Muscle layer of duodenum (tissue), 2 donors: ENCODE measurements at regions not wholly inside any gene's neighbourhood (a gene's known extent, or its start where the extent isn't known, plus 50 kb on each side); places are given as distances from the start of the nearest gene placed in this dataset.
"Not testable (repeated sequence)": the region's sequence is repeated elsewhere in the genome, so short reads cannot be mapped to it uniquely, and the experiment has no call there.

Experiments used
- H3K27ac ChIP-seq: one replicate; pipeline ENCODE4 v1.7.0; 2013; ENCODE audit warnings: mild to moderate bottlenecking, low read length
- H3K27me3 ChIP-seq: one replicate; pipeline ENCODE4 v1.7.0; 2013; ENCODE audit warnings: low read depth, mild to moderate bottlenecking, control low read depth, low read length
- H3K36me3 ChIP-seq, 2 donors: one replicate each; pipeline ENCODE4 v1.7.0; 2013; ENCODE audit warnings: low read length in 2 of 2, control low read depth in 1 of 2, mild to moderate bottlenecking in 1 of 2; ENCODE audit not compliant: insufficient read depth in 2 of 2, control insufficient read depth in 1 of 2
- H3K4me1 ChIP-seq, 2 donors: one replicate each; pipeline ENCODE4 v1.7.0; 2013; ENCODE audit warnings: low read length in 2 of 2, mild to moderate bottlenecking in 2 of 2, control low read depth in 1 of 2, moderate library complexity in 1 of 2; ENCODE audit not compliant: insufficient read depth in 2 of 2, control insufficient read depth in 1 of 2
- H3K4me3 ChIP-seq, 2 donors: one replicate each; pipeline ENCODE4 v1.7.0; 2013; ENCODE audit warnings: low read length in 2 of 2, low read depth in 1 of 2, mild to moderate bottlenecking in 1 of 2
- H3K9me3 ChIP-seq, 2 donors: one replicate each; pipeline ENCODE4 v1.7.0; 2013; ENCODE audit warnings: low read length in 2 of 2, control low read depth in 1 of 2, mild to moderate bottlenecking in 1 of 2; ENCODE audit not compliant: control insufficient read depth in 1 of 2
- donor health status: healthy.

DNA sequence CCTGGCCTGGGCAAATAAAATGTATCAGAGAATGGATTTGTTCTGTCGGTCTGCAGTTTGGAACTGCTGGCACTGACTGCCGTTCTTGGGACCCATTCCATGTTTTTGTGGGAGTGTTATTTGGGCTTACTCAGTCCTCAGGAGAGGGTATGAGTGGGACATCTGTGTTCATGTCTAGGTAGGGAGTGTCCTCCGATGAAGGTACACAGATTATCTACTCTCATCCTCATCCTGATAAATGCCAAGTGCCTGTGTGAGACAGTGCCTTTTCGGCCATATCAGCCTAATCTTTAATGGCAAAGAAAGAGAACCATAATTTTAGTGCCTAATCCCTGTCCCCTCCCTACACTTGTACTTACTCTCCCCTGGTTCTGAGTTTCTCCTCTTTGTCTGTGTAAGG lies 409.4 kb downstream of the REEP3 start:
- no peaks in the 10 kb centered on the region for H3K27me3 ChIP-seq
- H3K36me3 ChIP-seq: no peaks in the 10 kb centered on the region
- H3K4me3 ChIP-seq: no peak overlapping the region
- H3K4me1 ChIP-seq: no peaks in the 10 kb centered on the region
- H3K27ac ChIP-seq: no peak overlapping the region
- H3K9me3 ChIP-seq: no peaks in the 10 kb centered on the region

DNA sequence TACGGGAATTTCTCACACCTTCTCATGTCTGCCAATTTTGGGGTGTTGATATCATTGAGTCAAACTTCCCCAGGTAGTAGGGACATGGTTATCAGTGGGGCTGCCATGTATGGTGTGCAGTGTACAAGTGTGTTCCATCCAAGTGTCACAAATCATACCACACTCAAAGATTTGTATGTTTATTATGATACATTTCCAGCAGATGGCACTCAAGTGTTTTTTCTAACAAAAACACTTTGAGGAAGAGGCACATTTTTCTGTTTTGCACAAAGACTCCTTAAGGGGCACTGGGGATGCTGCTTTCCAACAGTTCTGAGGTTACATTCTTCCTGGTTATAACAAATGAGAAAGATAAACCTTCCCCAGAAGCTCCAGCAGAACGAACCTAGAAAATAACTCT lies 414.5 kb downstream of the REEP3 start:
- no peaks in the 10 kb centered on the region for H3K27me3 ChIP-seq
- H3K4me1 ChIP-seq: no peaks in the 10 kb centered on the region
- H3K36me3 ChIP-seq: no peaks in the 10 kb centered on the region
- H3K27ac ChIP-seq: no peak overlapping the region
- H3K4me3 ChIP-seq: no peak overlapping the region
- no peaks in the 10 kb centered on the region for H3K9me3 ChIP-seq

DNA sequence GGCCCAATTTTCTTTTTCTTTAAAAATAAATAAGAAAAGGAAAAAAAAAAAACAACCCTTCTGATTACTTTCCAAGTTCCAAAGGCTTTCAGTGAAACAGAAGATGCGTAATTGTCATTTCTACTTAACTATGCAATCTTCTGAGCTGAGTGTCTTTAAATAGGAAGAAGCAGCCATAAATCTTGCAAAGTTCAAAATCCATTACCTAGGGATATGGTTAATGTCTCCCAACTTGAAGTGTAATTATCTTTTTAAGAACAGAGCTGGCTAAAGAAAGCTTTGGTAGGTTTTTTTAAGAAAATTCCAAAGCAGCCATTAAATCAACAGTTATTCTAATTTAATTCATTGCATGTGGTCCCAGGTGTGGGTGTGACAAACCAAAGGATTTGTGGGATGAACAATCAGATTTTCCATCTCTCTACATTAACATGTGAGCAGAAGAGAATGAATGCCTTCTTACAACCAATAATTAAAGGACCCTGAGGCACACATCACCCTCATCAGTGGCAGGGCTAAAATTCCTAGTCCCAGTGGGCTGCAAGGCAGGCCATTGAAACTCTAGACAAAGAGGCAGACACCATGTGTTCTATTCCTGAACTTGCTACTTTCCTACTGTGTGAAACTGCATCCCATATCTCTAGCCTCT lies 419.2 kb downstream of the REEP3 start:
- H3K4me3 ChIP-seq: no peak overlapping the region
- H3K36me3 ChIP-seq: no peaks in the 10 kb centered on the region
- no peaks in the 10 kb centered on the region for H3K27me3 ChIP-seq
- H3K27ac ChIP-seq: no peak overlapping the region
- H3K4me1 ChIP-seq: no peaks in the 10 kb centered on the region
- H3K9me3 ChIP-seq: no peaks in the 10 kb centered on the region

DNA sequence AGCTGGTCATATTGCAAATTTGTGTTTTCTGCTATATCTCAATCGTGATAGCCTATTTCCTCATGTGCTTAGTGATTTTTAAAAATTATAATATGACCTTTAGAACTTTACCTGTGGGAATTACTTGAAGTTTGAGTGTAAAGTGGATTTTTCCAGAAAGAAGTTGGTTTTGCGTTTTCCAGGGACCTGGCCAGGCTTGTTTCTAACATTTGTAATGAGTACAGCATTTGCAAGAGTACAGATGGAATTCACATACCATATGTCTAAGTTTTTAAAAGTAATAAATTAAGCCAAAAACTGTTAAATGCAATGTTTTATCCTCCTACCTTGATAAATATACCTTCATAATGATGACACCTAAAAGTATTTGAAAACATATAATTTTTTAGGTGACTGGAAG lies 443.2 kb downstream of the REEP3 start:
- Histone ChIP-seq H3K4me1 (no peaks in the 10 kb centered on the region), H3K27ac (no peak overlapping the region), H3K36me3 (no peaks in the 10 kb centered on the region), H3K4me3 (no peak overlapping the region), H3K9me3 (peaks cover 0 to 4% of the 10 kb centered on the region in 2 donors), H3K27me3 (no peaks in the 10 kb centered on the region)

DNA sequence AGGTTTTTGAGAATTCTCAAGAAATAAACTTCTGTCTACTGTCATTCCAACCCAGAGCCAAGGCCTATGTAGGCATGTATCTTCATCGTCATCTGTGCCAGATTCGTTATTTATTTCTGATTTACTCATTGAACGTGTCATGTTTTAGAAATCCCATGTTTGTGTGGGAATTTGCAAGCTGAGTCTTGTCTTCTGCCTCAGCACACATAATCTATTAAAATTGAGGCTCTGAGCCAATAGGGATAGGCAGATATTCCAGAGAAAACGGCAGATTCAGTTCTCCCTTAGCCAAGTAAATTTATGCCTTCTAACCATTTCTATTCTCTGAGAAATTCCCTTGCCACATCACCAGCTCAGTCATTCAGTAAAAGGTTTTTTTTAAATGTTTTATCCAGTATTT lies 444.6 kb downstream of the REEP3 start:
- Histone ChIP-seq H3K36me3 (no peaks in the 10 kb centered on the region), H3K9me3 (peaks cover 0 to 6% of the 10 kb centered on the region in 2 donors), H3K27me3 (no peaks in the 10 kb centered on the region), H3K27ac (no peak overlapping the region), H3K4me3 (no peak overlapping the region), H3K4me1 (no peaks in the 10 kb centered on the region)

DNA sequence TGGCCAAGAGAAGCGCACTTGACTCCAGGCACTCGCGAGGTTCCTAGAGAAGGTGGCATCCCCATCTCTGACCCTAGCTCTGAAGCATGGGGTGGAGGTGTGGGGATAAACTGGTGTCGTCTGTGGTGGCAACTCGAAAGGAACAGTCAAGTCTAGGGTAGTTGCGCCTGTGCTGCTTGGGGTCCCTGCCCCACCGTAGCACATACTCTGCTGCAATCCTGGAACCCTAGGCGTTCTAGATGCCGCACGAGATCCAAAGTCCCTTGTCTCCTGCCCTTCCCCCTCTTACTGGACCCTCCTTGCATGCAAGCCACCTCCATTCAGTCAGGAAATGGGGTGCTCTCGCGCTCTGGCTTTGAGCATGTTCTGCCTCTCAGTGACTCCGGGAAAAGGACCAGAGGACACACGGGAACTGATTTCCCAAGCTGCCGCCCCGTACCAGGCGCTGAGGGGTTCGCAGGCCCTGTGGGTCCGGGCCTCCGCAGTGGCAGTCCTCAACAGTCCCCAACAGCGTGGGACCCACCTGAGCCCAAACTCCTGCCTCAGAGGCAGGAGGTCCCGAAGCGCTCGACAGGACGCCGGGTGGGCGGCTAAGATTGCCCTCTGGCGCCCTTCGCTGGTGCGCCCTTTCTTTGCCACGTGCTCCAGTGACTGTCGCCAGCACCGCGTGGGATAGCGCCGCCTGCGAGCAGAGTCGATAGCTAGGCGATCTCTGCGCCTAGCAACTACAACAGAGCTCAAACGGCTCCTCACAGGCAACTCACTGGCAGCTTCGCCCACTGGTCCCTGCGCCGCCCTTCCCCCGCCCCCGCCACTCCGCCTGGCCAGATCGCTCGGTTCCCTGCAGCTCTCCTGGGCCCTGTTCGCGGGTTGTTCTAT lies 452.0 kb downstream of the REEP3 start:
- no peaks in the 10 kb centered on the region for H3K36me3 ChIP-seq
- H3K9me3 ChIP-seq: peaks cover 0 to 3% of the 10 kb centered on the region in 2 donors
- no peak overlapping the region for H3K4me3 ChIP-seq
- no peaks in the 10 kb centered on the region for H3K4me1 ChIP-seq
- H3K27me3 ChIP-seq: no peaks in the 10 kb centered on the region
- H3K27ac ChIP-seq: no peak overlapping the region

DNA sequence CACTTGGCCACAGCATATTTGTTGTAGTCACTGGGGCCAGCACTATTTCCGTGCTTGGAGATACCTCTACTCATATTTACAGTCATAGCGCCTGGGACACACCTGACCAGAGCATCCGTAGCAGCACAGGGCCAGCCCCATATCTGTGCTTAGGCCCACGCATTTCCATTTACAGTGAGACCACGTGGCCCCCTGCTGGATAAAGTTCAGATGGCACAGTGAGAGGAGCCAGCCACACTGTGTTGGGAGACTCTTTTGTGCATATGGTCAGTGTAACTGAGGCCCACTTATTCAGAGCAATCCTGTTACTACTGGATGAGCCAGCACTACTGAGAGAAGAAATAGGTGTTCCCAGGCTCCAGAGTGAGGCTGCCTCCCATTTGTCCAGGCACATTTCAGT lies 455.3 kb downstream of the REEP3 start:
- no peaks in the 10 kb centered on the region for H3K4me1 ChIP-seq
- no peaks in the 10 kb centered on the region for H3K27me3 ChIP-seq
- no peaks in the 10 kb centered on the region for H3K9me3 ChIP-seq
- H3K27ac ChIP-seq: no peak overlapping the region
- no peaks in the 10 kb centered on the region for H3K36me3 ChIP-seq
- H3K4me3 ChIP-seq: no peak overlapping the region

DNA sequence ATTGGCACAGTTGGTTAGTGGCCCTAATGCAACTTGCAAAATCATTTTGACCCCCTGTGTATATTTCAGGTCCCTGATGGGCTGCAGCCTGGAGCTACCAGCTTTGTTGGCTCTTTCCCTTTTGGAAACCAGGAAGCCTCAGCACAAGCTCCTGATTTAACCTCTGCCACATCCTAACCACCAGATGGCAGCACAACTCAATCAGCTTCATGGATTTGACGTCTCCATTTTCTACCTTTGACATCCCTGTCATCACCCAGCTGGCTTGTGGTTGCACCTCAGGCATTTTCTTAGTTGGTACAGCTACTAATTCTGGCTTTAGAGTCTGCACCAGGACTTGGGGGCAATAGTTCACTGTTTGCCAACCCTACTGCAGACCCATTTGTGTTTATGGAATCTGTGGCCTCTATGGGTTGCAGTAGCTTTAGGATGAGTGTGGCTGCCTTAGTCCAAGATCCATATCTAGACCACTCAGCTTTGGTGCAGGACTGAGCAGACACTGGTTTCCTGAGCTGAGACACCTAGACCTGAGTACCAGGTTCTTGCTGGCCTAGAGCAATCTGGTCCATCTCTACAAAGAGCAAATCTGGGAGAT lies 456.2 kb downstream of the REEP3 start:
- no peaks in the 10 kb centered on the region for H3K36me3 ChIP-seq
- H3K4me1 ChIP-seq: no peaks in the 10 kb centered on the region
- H3K27ac ChIP-seq: no peak overlapping the region
- no peaks in the 10 kb centered on the region for H3K9me3 ChIP-seq
- H3K4me3 ChIP-seq: no peak overlapping the region
- no peaks in the 10 kb centered on the region for H3K27me3 ChIP-seq

DNA sequence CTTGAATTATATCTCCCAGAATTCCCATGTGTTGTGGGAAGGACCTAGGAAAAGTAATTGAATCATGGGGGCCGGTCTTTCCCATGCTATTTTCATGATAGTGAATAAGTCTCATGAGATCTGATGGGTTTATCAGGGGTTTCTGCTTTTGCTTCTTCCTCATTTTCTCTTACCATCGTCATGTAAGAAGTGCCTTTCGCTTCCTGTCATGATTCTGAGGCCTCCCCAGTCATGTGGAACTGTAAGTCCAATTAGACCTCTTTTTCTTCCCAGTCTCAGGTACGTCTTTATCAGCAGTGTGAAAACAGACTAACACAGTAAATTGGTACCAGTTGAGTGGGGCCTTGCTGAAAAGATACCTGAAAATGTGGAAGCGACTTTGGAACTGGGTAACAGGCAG lies 459.7 kb downstream of the REEP3 start:
- H3K27me3 ChIP-seq, H3K9me3 ChIP-seq, H3K4me3 ChIP-seq, H3K27ac ChIP-seq, H3K4me1 ChIP-seq, H3K36me3 ChIP-seq: not testable (repeated sequence)

DNA sequence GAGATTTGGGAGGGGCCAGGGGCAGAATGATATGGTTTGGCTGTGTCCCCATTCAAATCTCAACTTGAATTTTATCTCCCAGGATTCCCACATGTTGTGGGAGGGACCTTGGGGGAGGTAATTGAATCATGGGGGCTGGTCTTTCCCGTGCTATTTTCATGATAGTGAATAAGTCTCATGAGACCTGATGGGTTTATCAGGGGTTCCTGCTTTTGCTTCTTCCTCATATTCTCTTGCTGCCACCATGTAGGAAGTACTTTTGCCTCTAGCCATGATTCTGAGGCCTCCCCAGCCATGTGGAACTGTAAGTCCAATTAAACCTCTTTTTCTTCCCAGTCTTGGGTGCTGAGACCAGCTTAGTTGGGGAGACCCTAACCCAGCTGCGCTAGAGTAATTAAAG lies 462.9 kb downstream of the REEP3 start:
- H3K9me3 ChIP-seq, H3K27ac ChIP-seq, H3K36me3 ChIP-seq, H3K27me3 ChIP-seq, H3K4me1 ChIP-seq, H3K4me3 ChIP-seq: not testable (repeated sequence)

DNA sequence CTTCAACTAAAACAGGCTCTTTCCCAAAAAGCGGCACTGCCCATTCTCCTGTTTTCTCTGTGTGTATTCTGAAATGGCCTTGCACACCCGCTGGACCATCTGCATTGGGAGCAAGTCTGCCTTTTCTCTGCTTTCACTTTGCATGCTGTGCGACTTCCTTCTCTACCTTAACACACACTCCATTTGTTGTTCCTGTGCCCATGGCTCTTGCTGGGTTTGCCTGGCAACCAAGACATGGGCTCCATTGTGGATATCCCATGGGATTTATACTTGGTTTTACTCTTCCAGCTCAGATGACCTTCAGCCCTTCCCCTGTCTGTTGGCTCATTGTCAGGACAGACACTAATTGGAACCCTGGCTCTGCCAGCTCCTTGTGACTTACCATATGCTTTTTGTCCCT lies 465.3 kb downstream of the REEP3 start:
- Histone ChIP-seq H3K4me1 (no peaks in the 10 kb centered on the region), H3K27ac (no peak overlapping the region), H3K4me3 (no peak overlapping the region), H3K36me3 (no peaks in the 10 kb centered on the region), H3K9me3 (no peaks in the 10 kb centered on the region), H3K27me3 (no peaks in the 10 kb centered on the region)
